Stimulated activated CD4-positive, alpha-beta T cell treated with anti-CD3 and anti-CD28 coated beads, Interleukin-1b, Interleukin-23, amount 100 ng/mL, for 4 hours (primary cell): ENCODE measurements at regions not wholly inside any gene's neighbourhood (a gene's known extent, or its start where the extent isn't known, plus 50 kb on each side); places are given as distances from the start of the nearest gene placed in this dataset.

Source experiments
- DNase-seq, 2 donors: peaks; one replicate each; pipeline ENCODE4 v3.0.0-alpha.2; 2020; ENCODE audit warnings: low read depth in 2 of 2

DNA sequence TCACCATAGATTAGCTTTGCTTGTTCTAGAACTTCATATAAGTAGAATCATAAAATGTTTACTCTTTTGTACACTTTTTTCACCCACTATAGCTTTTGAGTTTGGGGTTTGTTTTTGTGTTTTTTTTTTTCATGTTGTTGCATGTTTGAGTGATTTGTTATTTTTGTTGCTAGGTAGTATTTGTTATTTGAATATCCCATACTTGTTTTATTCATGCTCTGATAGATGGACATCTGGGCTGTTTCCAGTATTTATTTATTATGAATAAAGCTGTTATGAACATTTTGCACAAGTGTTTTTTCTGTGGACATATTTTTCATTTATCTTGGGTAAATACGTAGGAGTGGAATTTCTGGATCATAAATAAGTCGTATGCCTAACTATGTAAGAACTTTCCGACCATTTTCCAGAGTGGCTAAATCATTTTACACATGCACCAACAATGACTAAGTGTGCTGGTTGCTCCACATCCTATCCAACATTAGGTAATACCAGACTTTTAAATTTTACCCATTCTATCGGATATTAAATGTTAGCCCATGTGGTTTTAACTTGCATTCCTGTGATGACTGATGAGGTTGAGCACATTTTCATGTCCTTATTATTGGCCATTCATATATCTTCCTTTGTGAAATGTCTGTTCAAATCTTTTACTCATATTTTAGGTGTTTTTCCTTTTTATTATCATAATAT, 69.1 kb upstream of the NR4A3 start:
- DNase-seq: no peak

GRCh38 chr9:99753436-99753835, 68.2 kb upstream of the NR4A3 start:
- DNase-seq: no peak

DNA sequence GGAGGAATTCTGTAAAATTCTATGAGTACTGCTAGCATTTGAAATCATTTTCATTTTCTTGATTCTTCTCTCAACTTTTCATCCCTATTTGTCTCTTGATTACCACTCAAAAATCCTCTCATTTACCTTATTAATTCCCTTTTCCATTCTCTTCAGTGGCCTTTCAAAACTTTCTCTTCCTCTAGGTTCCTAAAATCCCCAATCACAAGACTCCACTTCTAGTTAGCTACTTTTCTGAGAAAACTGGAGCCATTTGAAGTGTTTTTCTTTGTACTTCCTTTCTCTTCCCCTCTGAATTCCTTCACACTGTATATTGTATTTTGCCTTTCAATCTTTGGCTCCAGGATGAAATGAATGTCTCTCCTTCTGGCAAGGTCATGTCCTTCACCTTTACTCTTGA, 61.3 kb upstream of the NR4A3 start:
- DNase-seq: no peak

GRCh38 chr9:99762470-99762869, 59.2 kb upstream of the NR4A3 start:
- no peak for DNase-seq
